GM12878 (cell line): ENCODE measurements at regions not wholly inside any gene's neighbourhood (a gene's known extent, or its start where the extent isn't known, plus 50 kb on each side); places are given as distances from the start of the nearest gene placed in this dataset.

ENCODE experiments used
- ATAC-seq: fragments of 200-7000 bp; cut with Tn5 transposase; 3 replicates; pipeline ENCODE4 v1.9.1; 2020; ENCODE audit warnings: mild to moderate bottlenecking, moderate library complexity
- BruUV-seq: library from RNA; stranded (reverse); fragments of 400-500 nt; replicated peaks from 2 replicates; lab custom pipeline; 2021; lab: Mats Ljungman, UMichigan
- CTCF ChIA-PET: fragments of 300-600 bp; sonication (Branson Sonifier 250); formaldehyde crosslinking; extraction: SDS; loops from one replicate; lab custom pipeline; 2021; ENCODE audit warnings: inconsistent platforms; lab: Yijun Ruan, JAX
- POLR2A ChIA-PET: fragments of 350-600 bp; formaldehyde crosslinking; extraction: SDS; loops from one replicate; lab custom pipeline; 2021; ENCODE audit warnings: inconsistent platforms; lab: Charles Lee
- RAD21 ChIA-PET: fragments of 300-600 bp; sonication (Branson Sonifier 250); formaldehyde crosslinking; loops from one replicate; lab custom pipeline; 2023; ENCODE audit warnings: antibody characterized with exemption; ENCODE audit not compliant: unreplicated experiment; lab: Charles Lee
- SMC1A ChIA-PET: fragments of 300-600 bp; sonication (Branson Sonifier 250); formaldehyde crosslinking; loops from one replicate; lab custom pipeline; 2023; ENCODE audit not compliant: unreplicated experiment, uncharacterized antibody; lab: Charles Lee
- DNase-seq: peaks from one replicate; pipeline ENCODE4 v3.0.0-alpha.2; 2011; ENCODE audit warnings: low read depth, low spot score
- FAIRE-seq: peaks from 3 replicates; lab custom pipeline; 2011; peaks lifted over from hg19 to GRCh38; lab: Jason Lieb, UNC
- H2AFZ ChIP-seq: 2 replicates; pipeline ENCODE4 v1.6.0; 2011; ENCODE audit warnings: low read depth, low read length, control low read depth; ENCODE audit not compliant: control insufficient read depth
- H3K27ac ChIP-seq: 2 replicates; pipeline ENCODE4 v1.5.1; 2011; ENCODE audit warnings: control low read depth; ENCODE audit not compliant: control insufficient read depth, insufficient read depth
- H3K27me3 ChIP-seq, 2 experiments: replicated peaks in 1 of 2; 2 replicates each; pipeline versions ENCODE4 v1.6.0 to v1.6.1; 2011; ENCODE audit warnings: low read length in 1 of 2; ENCODE audit not compliant: control insufficient read depth in 2 of 2, insufficient read depth in 2 of 2
- H3K36me3 ChIP-seq, 2 experiments: 2 replicates each; pipeline ENCODE4 v1.5.1; 2011; ENCODE audit warnings: low read length in 1 of 2; ENCODE audit not compliant: control insufficient read depth in 2 of 2, insufficient read depth in 2 of 2
- H3K4me1 ChIP-seq: 2 replicates; pipeline ENCODE4 v1.6.1; 2011; ENCODE audit warnings: mild to moderate bottlenecking, low read length, moderate library complexity, mixed read lengths; ENCODE audit not compliant: control insufficient read depth, insufficient read depth
- H3K4me2 ChIP-seq: 2 replicates; pipeline ENCODE4 v1.6.0; 2011; ENCODE audit warnings: control low read depth; ENCODE audit not compliant: control insufficient read depth, insufficient read depth
- H3K4me3 ChIP-seq: fragments of 200-600 bp; sonication (generic); 2 replicates; pipeline ENCODE4 v1.5.1; 2016
- H3K79me2 ChIP-seq: 2 replicates; pipeline ENCODE4 v1.6.0; 2011; ENCODE audit warnings: low read length; ENCODE audit not compliant: control insufficient read depth, insufficient read depth
- H3K9ac ChIP-seq: 2 replicates; pipeline ENCODE4 v1.8.0; 2011; ENCODE audit warnings: low read length, control low read depth, mixed read lengths; ENCODE audit not compliant: control insufficient read depth, insufficient read depth
- H3K9me3 ChIP-seq: replicated peaks from 3 replicates; pipeline ENCODE4 v1.5.1; 2011; ENCODE audit warnings: mild to moderate bottlenecking, low read length; ENCODE audit not compliant: control insufficient read depth, insufficient read depth
- H4K20me1 ChIP-seq: 2 replicates; pipeline ENCODE4 v1.6.0; 2011; ENCODE audit not compliant: control insufficient read depth, insufficient read depth
- POLR2AphosphoS2 ChIP-seq: IDR thresholded peaks from 2 replicates; pipeline ENCODE4 v1.6.1; 2011; ENCODE audit warnings: low read depth, mild to moderate bottlenecking, low read length, improper control_type of control experiment, moderate library complexity
- REST ChIP-seq: IDR thresholded peaks from 2 replicates; pipeline ENCODE4 v1.6.1; 2012; ENCODE audit warnings: mild to moderate bottlenecking, low read depth, low read length
- ZBTB40 ChIP-seq: fragments of 450-650 bp; IDR thresholded peaks from 2 replicates; pipeline ENCODE4 v1.6.1; 2016; ENCODE audit warnings: mild to moderate bottlenecking, moderate library complexity, borderline replicate concordance
- WGBS: methylation state at CpG from one replicate; pipeline ENCODE4 v1.1.6; 2016; ENCODE audit warnings: low lambda C conversion rate; ENCODE audit not compliant: insufficient replicate concordance, insufficient coverage; ENCODE audit errors: missing lambda C conversion rate; 5-methylcytosine and 5-hydroxymethylcytosine counted together
- in situ Hi-C: fragments of 300-500 bp; cut with MboI; formaldehyde crosslinking; loops from 9 replicates; pipeline ENCODE4 v1.14.3; 2018; ENCODE audit warnings: mixed read lengths
- intact Hi-C: fragments of 100-400 bp; cut with micrococcal nuclease; formaldehyde crosslinking; loops from one replicate; pipeline ENCODE4 v1.14.2; 2022; ENCODE audit not compliant: unreplicated experiment
- TF ChIP-seq, protein P1 (sequence below): IDR thresholded peaks from 2 replicates; pipeline ENCODE4 v1.6.1; 2012; ENCODE audit warnings: improper control_type of control experiment, low read depth, low read length; ENCODE audit not compliant: insufficient replicate concordance

- TF ChIP-seq POLR2AphosphoS2 = no peak
Measured at GRCh38 chr11:33569333-33569732, 131.3 kb downstream of the C11orf91 start (continued).

GRCh38 chr11:33567004-33567403 is 133.6 kb downstream of the C11orf91 start:
- ChIA-PET CTCF (interaction anchor here (0.7 kb wide), 1 partner anchor 1202 kb away, joined by 3 read pairs; no protein-coding TSS in a partner anchor), SMC1A (interaction anchor here (0.9 kb wide), 1 partner anchor 12 kb away, joined by 3 read pairs; no protein-coding TSS in a partner anchor), POLR2A (no interaction called here), RAD21 (interaction anchor here (1.1 kb wide), 1 partner anchor 175 kb away, joined by 3 read pairs; no protein-coding TSS in a partner anchor)
- FAIRE-seq (no peak), DNase-seq (no peak), ATAC-seq (no peak)
- TF ChIP-seq REST = no peak
- TF ChIP-seq, protein P1, sequence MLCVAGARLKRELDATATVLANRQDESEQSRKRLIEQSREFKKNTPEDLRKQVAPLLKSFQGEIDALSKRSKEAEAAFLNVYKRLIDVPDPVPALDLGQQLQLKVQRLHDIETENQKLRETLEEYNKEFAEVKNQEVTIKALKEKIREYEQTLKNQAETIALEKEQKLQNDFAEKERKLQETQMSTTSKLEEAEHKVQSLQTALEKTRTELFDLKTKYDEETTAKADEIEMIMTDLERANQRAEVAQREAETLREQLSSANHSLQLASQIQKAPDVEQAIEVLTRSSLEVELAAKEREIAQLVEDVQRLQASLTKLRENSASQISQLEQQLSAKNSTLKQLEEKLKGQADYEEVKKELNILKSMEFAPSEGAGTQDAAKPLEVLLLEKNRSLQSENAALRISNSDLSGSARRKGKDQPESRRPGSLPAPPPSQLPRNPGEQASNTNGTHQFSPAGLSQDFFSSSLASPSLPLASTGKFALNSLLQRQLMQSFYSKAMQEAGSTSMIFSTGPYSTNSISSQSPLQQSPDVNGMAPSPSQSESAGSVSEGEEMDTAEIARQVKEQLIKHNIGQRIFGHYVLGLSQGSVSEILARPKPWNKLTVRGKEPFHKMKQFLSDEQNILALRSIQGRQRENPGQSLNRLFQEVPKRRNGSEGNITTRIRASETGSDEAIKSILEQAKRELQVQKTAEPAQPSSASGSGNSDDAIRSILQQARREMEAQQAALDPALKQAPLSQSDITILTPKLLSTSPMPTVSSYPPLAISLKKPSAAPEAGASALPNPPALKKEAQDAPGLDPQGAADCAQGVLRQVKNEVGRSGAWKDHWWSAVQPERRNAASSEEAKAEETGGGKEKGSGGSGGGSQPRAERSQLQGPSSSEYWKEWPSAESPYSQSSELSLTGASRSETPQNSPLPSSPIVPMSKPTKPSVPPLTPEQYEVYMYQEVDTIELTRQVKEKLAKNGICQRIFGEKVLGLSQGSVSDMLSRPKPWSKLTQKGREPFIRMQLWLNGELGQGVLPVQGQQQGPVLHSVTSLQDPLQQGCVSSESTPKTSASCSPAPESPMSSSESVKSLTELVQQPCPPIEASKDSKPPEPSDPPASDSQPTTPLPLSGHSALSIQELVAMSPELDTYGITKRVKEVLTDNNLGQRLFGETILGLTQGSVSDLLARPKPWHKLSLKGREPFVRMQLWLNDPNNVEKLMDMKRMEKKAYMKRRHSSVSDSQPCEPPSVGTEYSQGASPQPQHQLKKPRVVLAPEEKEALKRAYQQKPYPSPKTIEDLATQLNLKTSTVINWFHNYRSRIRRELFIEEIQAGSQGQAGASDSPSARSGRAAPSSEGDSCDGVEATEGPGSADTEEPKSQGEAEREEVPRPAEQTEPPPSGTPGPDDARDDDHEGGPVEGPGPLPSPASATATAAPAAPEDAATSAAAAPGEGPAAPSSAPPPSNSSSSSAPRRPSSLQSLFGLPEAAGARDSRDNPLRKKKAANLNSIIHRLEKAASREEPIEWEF = no peak
- TF ChIP-seq ZBTB40 = no peak
- Histone ChIP-seq H3K27ac (no peak overlapping the region), H3K9me3 (no peaks in the 10 kb centered on the region; the same call in 2 of the 3 replicates), H3K79me2 (no peaks in the 10 kb centered on the region), H3K27me3 (peaks cover 0 to 2% of the 10 kb centered on the region in 2 experiments; a peak in 2 of 4 replicates), H2AFZ (no peak overlapping the region), H4K20me1 (no peaks in the 10 kb centered on the region), H3K4me3 (no peak overlapping the region), H3K4me2 (no peak overlapping the region), H3K9ac (no peak overlapping the region), H3K4me1 (no peaks in the 10 kb centered on the region), H3K36me3 (no peaks in the 10 kb centered on the region; a peak in 1 of 4 replicates)
- intact Hi-C loops (no loop called here), in situ Hi-C loops (no loop called here)
- WGBS = 100% methylated on average over 1 of the region's 1 CpG
- no TSS peak for BruUV-seq
